Renal pelvis (tissue), 1 donor: ENCODE measurements at regions not wholly inside any gene's neighbourhood (a gene's known extent, or its start where the extent isn't known, plus 50 kb on each side); places are given as distances from the start of the nearest gene placed in this dataset.

ENCODE experiments used
- DNase-seq: peaks from one replicate; pipeline ENCODE4 v3.0.0-alpha.2; 2013

DNA sequence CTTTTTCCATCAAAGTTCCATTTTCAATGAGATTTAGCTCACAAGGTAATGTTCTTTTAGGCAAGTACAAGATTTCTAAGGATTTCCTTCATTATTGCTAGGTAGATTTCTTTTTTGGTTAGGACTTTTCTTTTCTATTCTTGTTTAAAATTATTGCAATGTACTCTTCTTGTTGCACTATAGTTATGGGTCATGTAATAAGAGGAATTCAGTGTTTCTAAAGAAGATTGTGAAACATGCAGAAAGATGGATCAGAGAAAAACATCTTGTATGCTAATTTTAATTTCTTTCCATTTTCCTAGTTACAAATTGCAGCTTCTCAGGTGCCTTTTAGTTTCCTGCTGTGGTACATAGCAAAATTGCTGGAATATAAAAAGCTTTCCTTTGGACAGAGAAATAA, 56.1 kb downstream of the BTG1 start:
- DNase-seq, result no peak

DNA sequence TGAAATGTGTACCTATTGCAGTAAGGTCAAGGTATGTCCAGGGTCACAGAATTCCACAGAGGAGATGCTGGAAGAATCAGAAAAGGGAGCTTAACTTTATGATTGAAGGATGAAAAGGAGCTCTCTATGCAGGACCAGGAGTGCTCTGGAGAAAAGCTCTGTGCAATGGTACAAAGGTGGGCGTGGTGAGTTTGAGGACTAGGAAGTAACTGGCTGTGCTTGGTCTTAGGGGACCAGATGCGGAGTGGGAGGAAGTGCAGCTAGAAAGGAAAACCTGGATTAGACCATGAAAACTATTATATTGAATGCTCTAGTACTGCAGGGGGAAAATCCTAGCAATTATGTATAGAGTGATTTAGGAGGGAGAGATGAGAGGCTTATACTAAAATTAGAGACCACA, 56.8 kb downstream of the BTG1 start:
- no peak for DNase-seq

DNA sequence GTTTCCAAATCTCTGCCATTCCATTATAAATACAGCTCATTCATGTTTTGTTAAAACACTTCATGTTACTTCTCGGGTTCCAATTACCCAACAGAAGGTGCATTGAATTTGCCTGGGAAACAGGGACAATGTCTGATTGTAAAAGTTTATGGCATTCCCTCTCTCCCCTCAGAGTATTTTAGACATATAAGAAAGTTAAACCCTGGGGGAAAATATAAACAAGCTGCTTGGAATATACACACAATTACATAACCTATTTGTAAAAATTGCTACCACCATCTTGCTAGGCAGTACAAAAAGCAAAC, 60.0 kb downstream of the BTG1 start:
- DNase-seq, result no peak

DNA sequence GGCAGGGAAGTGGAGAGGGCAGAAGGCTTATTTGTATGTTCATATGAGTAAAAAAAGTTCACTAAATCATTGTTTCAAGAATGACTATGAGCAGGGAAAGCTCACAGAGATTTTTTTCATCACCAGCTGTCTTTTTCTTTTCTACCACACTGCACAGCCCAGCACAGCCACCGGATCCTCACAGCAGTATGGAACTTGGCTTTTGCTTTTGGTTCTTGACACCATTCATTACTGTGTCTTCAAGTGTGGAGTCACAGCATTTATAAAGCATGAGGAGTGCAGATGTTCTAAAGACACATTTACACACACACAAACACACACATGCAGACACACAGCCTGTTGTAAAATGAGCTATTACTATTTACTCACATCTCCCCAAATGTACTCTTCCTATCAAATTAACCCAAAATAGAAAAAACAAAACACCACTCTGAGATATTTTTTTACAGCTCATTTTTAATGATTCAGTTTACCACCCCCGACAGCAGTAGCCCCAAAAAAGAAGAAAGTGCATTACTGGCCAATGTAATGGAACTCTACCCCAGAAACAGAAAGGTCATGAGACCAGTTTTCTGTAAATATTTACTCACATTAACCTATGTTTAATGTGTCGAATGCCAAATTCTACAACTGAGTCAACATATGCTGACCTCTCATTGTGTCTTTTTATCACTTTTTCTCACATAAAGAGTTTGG, 60.5 kb downstream of the BTG1 start:
- no peak for DNase-seq

DNA sequence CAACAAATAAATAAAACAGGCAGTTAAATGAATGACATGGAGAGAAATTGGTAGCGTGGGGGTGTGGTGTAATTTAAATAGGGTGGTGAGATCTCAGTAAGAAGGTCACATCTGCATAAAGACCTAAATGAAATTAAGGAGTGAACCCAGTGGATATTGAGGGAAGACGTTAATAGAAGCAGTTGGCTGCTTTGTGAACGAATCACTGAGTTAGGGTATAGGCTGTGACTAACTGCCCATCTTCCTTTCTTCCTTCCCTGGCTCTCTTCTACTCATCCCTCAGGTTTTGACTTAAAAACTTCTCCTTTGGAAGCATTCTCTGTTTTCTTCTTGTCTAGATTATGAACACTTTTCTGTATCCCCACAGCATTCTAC, 64.7 kb downstream of the BTG1 start:
- no peak for DNase-seq

DNA sequence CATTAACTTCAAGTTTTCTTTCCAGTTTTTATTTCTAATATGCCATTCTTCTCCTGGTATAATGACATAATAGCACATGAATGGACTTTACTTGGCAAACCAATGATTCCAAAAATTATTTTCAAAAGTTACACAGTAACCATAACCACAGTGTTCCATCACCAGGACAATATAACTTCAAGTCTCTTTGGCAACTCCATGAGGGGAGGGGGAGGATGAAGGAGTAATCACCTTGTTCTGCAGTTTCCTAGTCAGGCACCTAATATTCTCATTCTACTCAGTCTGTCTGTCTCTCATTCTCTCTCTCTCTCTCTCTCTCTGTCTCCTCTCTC, 66.6 kb downstream of the BTG1 start:
- DNase-seq, result no peak

DNA sequence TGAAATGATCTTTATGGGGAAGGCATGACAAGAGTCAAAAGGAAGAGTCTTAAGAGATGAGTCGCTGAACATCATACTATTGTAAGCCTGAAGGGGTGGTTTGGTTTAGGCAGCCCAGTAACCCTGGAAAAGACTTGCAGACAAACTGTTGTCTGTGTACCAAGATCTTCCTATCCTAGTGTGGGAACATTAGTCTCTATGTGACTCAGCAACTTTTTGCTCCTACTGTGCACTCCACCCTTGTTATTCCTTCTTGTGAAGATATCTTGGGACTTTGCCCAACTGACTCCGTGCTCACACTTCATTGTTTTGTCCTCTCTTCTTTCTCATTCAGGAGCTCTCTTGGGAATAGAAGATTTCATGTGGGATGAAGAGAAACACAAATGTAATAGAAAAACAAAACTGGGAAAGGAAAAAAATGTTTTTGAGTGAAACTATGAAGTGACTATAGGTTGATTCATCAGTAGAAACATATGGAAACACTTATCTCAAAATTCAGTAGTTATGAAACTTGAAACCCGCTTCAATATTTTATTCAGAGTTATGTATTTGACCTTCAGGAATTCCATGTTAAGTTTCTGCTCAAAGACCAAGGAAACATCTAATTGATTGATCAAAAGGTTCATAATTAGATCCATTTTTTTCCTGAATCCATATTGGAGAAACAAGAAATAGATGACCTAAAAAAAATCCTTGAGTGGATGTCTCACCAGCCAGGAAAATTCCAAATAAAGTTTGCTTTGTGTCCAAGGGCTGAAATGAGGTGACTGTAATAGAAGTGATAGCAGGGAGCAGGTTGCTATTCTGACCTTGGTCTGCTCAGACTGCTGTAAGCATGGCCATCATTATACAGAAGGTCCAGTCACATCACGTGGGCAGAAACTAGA, 67.2 kb downstream of the BTG1 start:
- DNase-seq, result no peak

DNA sequence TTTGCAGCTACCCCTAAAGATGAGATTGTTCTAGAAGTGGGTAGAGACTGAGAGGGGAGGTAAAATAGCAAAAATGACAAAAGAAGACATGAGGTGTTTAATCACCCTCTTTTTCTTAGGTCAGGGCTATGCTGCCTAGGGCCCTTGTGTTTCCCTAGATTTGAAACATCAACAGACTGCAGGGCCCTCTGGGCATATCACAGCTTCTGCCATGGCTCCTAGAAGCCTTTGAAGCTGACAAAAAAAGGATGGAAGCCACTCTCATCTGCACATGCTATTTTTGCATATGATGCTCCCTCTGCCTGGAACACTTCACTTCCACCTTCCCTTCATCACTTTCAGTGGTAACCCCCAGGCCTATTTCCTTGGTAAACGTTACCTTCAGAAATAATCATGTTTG, 68.1 kb downstream of the BTG1 start:
- no peak for DNase-seq

DNA sequence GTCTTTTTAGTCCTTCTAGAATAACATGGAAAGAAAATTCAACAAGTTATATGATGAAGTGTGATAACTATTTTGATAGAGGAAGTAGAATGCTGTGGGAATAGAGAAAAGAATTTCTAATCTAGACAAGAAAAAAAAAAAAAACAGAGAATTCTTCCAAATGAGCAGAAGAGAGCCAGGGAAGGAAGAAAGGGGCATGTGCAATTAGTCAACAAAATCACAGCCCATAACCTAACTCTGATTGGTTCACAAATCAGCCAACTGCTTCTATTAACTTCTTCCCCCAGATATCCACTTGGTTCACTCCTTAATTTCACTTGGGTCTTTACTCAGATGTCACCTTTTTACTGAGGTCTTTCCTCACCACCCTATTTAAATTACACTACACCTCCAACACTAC, 69.5 kb downstream of the BTG1 start:
- DNase-seq, result no peak

DNA sequence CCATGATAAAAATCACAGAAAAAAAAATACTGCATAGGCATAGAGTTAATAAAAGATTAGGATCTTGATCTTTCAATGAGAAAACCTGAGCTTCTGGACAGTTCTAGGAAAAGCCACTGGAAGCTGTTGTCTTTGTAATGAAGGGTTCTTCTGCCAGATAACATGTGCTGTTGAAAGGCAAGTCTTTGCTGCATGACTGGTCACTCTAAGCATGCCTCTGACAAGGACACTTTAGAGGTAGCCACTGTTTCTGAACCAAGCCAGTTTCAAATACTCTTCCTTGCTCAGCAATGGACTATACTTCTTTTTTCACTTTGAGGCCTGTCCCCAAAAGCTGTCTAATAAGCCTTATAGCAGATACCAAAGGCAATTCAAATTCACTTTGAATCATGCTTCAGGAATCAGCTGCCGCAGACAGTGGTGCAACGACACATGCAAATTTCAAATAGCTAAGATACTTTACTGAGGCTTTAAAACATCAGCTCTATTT, 70.2 kb downstream of the BTG1 start:
- no peak for DNase-seq

DNA sequence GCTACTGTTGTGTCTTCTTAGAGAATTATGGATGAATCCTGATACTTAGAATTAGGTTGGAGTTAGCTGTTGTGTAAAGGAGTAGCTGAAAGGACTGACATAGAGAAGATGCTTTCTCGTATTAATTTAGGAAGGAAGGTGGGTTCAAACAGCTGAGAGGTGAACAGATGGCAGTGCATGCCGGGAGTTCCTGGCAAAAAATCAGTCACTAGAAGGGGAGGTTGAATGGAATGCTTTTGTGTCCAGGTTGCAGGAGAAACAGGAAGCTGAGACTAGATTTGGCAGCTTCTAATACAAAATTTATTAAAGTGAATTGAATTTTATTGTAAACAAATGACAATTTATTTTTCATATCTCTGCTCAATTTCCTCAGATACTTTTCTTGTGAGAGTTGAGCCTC, 70.8 kb downstream of the BTG1 start:
- no peak for DNase-seq

DNA sequence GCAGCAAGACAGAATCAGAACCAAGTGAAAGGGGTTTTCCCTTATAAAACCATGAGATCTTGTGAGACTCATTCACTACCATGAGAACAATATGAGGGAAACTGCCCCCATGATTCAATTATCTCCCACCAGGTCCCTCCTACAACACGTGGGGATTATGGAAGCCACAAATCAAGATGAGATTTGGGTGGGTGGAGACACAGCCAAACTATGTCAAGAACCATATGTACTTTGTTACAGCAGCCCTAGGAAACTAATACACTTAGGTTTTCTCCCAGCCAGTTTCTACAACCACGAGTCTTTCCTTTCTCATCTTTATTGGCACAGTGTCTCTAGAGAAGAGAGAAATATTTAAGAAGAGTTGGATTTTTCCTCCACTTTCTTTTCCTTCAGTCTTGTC, 72.6 kb downstream of the BTG1 start:
- no peak for DNase-seq

DNA sequence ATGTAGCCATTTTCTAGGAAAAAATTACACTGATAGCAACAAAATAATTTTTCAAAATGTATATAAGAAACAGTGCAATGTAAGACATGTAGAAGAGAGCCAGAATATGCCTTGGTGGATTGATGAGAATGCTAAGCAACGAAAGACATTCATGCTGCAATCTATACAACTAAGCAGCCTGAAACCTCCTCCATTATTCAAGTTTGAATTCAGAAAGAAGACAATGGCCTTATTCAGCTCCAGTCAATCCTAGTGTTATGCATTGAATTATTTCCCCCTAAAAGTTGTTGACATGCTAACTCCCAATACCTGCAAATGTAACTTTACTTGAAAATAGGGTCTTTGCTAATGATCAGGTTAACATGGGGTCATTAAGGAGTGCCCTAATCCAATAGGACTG, 73.5 kb downstream of the BTG1 start:
- no peak for DNase-seq

DNA sequence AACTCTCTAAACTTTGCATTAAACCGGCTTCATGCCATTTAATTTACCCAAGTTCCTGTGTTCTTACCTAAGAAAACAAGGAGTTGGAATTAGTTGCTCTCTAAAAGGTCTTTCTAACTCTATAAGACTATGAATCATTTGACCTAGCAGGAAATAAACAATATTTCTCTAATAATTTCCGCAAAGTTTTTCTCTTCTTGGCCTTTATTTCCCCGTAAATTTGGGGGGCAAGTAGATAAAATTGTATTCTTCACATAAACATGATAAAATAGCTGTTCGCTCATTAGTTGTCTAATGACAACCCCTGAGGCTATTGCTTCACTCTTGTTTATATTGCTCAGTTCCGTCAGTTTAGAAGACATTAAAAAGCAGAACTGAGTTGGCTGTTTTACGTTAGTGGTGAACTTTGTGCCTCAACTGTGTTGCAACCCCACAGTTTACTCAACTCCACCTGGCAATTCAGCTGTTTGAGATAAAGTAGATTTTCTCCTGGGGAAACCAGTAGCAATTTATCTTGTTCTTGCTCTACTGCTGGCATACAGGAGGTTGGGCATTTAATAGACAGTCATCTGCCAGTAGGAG, 74.7 kb downstream of the BTG1 start:
- DNase-seq, result no peak

DNA sequence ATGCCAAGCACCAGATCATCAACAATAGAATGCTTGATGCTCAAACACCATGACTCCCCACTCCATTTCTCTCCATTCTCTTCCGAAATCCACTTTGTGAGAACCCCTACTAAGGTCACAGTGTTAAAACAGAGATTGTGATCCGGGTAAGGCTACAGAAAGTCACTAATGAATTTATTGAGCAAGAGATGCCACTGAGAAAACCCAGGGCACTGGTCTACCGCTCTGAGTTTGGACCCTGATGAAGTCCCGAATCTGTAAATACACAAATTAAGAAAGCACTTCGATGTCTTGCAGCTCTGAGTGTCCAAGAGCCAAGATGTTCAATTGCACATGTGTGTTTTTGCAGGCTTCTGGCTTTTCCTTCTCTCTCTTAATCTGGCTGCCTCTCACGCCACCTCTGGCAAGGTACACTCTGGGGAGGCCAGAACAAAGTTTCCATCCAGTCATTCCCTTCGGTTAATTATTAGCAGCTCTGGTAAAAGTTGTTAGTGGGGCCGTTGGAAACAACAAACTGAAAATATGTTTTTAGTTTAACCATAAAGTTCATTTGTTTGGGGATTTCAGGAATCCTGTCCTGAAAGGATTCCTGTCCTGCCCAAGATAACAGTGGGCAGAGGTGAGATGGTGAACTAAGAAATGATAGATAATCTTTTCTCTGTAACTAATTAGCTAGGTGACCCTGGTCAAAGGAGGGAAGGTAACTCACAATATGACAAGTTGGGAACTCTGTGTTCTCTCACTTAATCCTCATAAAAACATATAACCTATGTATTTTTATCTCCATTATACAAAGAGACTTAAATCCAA, 75.4 kb downstream of the BTG1 start:
- DNase-seq, result peak; percentile 42

DNA sequence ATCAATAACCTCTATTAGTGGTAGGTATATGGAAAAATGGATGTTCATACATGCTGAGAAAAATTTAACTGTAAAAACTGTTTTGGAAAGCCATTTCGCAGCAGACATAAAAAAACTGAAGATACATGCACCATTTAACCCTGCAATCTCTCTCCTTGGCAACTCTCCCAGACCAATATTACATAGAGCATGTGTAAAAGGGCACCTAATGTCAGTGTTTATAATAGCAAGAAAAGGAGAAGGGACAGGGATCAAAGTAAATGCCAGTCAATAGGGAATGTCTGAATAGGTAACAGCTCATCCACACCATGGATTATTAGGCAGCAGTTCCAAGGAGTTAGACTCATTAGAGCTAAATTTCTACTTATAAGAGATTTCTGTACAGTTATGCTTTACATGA, 77.2 kb downstream of the BTG1 start:
- no peak for DNase-seq

DNA sequence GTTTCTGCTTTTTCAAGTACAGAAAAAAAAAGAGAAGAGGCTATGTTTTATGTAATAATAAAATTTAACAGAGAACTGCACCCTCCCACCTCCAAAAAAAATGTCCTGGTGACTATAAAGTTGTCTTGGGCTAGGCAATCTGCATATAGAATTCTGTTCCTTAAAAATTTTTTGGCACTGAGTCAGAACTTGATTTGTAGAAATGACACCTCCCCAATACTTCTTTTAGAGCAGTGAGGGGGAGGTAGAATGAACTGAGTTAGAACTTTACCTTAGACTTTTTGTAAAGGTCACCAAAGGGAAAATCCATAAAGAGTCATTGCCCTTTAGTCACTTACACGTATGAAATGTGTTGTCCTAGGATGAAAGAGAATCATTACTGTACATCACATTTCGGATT, 80.0 kb downstream of the BTG1 start:
- DNase-seq, result no peak

DNA sequence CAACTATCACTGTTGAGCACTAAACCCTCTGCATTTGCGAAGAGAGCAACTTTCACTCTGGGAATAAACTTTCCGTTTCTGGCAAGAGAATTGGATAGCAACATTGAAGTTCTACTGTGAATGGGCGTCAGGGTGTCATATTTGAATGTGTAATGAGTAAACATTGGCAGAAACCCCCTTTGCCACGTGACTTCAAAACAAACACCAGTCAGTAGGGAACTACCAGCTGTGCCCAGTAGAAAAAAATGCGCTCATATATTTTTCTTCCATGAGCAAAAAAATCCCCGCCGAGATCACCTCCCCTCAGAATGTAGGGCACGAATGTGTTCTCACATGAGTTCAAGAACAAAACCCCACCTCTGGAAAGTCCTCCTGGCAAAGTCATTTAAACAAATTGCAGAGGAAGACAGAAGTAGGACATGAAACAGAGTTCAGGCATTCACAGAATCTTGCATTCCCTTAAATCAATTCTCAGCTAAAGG, 80.6 kb downstream of the BTG1 start:
- DNase-seq, result no peak

DNA sequence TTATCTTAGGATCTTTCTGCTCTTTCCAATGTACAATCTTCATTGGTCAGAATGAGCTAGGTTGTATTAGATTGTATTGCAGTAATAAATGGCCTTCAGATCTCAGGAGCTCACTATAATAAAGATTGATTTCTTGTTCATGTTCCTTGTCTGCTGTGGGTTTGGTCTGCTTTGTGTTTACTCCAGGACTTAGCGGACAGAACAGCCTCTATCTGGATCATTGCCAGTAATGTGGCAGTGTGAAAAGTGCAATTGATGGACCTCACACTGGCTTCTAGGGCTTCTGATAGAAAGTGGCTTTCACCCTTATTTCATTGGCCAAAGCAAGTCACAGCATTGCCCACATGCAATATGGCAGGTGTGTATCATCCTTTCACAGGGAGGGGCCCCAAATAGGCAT, 81.2 kb downstream of the BTG1 start:
- no peak for DNase-seq

DNA sequence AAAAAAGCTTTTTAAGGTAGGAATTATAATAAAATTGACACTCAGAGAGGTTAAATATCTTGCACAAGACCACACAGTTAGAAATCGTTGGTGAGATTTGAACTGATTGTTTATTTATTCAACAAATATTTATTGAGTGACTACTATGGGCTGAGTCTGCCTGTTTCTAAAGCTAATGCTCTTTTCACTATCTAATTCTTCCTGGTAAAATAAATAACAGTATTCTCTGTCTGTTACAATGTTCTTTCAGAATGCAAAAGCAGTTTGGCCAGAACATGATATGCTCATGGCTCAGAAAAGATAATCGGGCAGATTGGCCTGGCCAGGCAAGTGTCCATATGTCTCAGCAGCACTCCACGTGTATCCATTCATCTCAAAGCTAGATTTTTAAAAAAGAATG, 82.0 kb downstream of the BTG1 start:
- DNase-seq, result no peak

DNA sequence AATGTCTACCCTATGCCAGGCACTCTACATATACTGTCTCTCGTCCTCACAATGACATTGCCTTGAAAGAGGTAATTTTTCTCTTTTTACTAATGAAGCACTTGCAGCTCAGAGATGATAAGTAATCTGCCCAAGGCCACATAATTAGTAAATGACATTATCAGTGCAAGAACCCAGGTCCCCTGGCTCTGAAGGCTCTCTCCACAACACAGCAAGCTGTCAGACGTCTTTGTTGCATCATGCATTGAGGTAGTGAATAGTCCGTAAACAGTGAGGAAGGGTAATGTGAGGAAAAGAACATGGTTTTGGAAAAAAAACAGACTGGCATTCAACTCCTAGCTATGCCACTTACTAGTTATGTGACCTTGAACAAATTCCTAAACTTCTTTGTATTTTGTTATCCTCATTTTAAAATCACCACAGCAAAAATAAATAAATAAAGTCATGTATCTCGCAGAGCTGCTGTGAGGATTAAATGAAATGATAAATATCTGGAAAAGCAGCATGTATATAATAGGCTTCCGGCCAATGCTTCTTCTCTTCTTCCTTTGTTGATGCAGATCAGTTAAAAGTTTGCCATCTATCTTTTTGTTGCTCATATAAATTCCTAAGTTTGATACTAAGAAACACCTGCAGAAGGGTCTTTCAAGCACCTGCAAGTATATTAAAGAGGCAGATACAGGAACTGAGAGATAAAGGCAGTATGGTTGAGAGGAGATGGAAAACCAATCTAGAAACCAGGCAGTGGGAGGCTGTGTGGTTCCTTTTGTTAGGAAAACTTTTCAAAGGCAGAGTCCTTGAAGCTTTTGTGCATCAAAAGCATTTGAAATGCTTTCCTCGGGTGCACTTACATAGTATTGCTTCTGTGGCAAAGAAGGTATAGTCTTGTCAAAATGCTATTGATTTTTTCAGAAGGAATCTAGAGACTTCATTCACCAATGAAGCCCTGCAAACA, 82.8 kb downstream of the BTG1 start:
- DNase-seq, result no peak
